Vagina (tissue), 2 donors: ENCODE measurements at regions not wholly inside any gene's neighbourhood (a gene's known extent, or its start where the extent isn't known, plus 50 kb on each side); places are given as distances from the start of the nearest gene placed in this dataset.

Experiments used
- POLR2A ChIP-seq, 2 donors: fragments of 450-650 bp; IDR thresholded peaks; one replicate each; pipeline ENCODE4 v1.6.1; 2017; ENCODE audit warnings: antibody characterized with exemption in 2 of 2, mild to moderate bottlenecking in 2 of 2, moderate library complexity in 2 of 2
- POLR2AphosphoS5 ChIP-seq, 2 donors: sonication (generic); formaldehyde crosslinking; IDR thresholded peaks; one replicate each; pipeline ENCODE4 v1.9.0; 2017; ENCODE audit warnings: antibody characterized with exemption in 2 of 2, mild to moderate bottlenecking in 2 of 2, low read depth in 1 of 2; ENCODE audit not compliant: insufficient read depth in 1 of 2
- TF ChIP-seq, protein P1 (sequence below), 3 experiments: fragments of 450-650 bp in 2 of 3; fragments of 200-600 bp in 1 of 3; sonication (generic) in 1 of 3; IDR thresholded peaks; one replicate each; pipeline ENCODE4 v1.5.1; 2017 to 2019; ENCODE audit warnings: antibody characterized with exemption in 3 of 3, mild to moderate bottlenecking in 2 of 3, moderate library complexity in 2 of 3

DNA sequence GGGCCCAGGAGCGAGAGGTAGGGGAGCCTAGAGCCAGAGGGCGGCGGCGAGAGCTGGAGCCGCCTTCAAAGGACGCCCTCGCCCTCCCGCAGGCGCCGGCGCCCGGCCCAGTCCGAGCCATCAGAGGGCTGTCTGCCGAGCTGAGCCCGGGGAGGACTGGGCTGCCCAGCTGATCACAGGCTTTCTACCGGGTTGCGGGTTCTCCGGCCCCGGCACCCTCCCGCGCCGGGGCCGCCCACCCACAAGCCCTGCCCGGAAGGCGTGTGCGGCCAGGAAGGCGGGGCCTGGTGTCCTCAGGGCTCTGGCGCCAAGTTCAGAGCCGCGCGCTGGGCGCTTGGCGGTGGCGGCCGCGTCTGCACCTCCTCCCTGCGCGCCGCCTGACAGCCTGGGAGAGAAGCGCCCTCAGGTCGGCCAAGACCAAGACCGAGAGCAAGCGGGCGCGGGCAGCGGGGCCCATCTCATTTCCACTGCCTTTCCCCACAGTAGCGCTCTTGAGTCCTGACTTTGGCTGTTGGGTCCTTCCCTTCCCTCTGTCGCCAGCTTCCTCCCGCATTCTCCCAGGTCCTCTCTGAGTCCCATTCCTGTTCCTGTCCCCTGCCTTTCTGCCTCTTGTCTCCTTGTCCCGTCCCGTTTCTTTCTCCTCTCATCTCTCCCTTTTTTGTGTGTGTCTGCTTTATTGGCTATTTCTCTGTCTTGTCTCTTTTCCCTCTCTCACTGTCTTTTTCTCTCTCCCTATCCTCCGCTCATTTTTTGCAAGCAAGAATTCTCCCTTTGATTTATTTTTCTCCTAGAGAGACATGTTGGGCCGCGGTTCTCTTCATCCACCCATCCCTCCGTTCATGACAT, 60.6 kb upstream of the MSMB start:
- TF ChIP-seq POLR2AphosphoS5 (IDR thresholded peaks at IDR 0.05; ENCODE audit: insufficient read depth in 1 of 2, low read depth in 1 of 2) (peak in 1 of 2 donors; percentile 31), POLR2A (IDR thresholded peaks at IDR 0.05) (no peak)
- TF ChIP-seq, protein P1, sequence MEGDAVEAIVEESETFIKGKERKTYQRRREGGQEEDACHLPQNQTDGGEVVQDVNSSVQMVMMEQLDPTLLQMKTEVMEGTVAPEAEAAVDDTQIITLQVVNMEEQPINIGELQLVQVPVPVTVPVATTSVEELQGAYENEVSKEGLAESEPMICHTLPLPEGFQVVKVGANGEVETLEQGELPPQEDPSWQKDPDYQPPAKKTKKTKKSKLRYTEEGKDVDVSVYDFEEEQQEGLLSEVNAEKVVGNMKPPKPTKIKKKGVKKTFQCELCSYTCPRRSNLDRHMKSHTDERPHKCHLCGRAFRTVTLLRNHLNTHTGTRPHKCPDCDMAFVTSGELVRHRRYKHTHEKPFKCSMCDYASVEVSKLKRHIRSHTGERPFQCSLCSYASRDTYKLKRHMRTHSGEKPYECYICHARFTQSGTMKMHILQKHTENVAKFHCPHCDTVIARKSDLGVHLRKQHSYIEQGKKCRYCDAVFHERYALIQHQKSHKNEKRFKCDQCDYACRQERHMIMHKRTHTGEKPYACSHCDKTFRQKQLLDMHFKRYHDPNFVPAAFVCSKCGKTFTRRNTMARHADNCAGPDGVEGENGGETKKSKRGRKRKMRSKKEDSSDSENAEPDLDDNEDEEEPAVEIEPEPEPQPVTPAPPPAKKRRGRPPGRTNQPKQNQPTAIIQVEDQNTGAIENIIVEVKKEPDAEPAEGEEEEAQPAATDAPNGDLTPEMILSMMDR (IDR thresholded peaks at IDR 0.05), result no peak
